ENCODE measurements at regions not wholly inside any gene's neighbourhood (a gene's known extent, or its start where the extent isn't known, plus 50 kb on each side); places are given as distances from the start of the nearest gene placed in this dataset.

DNA sequence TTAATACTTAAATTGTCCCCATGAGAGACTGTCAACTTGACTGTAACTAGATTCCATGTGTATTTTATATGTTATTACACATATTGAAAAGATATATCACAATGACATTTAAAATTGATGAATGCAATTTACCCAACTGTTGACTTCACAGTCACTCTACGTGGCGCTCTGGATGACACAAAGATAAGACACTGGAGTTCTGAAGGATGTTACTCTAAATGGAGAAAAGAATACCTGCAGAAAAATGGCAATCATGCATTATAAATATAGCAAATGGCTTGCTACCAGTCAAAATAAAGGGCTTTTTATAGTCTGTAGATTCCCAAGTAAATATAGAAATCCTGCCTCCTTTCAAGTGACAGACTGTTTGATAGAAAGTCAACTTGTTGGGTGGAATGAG, 143.6 kb upstream of the KLF6 start:
- no peak for TF ChIP-seq RAD21 (IDR thresholded peaks at IDR 0.05; ENCODE audit: low read depth)
- TF ChIP-seq CREB1 (IDR thresholded peaks at IDR 0.05; ENCODE audit: low read depth): no peak
- no peak for TF ChIP-seq NFIC (IDR thresholded peaks at IDR 0.05)
- TF ChIP-seq, protein P1, sequence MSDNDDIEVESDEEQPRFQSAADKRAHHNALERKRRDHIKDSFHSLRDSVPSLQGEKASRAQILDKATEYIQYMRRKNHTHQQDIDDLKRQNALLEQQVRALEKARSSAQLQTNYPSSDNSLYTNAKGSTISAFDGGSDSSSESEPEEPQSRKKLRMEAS (IDR thresholded peaks at IDR 0.05): no peak
- no peak for TF ChIP-seq TCF12 (IDR thresholded peaks at IDR 0.05; ENCODE audit: low read depth)
- no peak for TF ChIP-seq CEBPB (IDR thresholded peaks at IDR 0.05)
- TF ChIP-seq, protein P2, sequence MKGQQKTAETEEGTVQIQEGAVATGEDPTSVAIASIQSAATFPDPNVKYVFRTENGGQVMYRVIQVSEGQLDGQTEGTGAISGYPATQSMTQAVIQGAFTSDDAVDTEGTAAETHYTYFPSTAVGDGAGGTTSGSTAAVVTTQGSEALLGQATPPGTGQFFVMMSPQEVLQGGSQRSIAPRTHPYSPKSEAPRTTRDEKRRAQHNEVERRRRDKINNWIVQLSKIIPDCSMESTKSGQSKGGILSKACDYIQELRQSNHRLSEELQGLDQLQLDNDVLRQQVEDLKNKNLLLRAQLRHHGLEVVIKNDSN (IDR thresholded peaks at IDR 0.05): no peak
- no peak for TF ChIP-seq EGR1 (IDR thresholded peaks at IDR 0.05)
- TF ChIP-seq YY1 (IDR thresholded peaks at IDR 0.05; ENCODE audit: low read depth): no peak
- TF ChIP-seq EP300 (IDR thresholded peaks at IDR 0.05; ENCODE audit: borderline replicate concordance): no peak
- TF ChIP-seq ZBTB7A (IDR thresholded peaks at IDR 0.05; ENCODE audit: low read depth): no peak
- TF ChIP-seq, protein P3, sequence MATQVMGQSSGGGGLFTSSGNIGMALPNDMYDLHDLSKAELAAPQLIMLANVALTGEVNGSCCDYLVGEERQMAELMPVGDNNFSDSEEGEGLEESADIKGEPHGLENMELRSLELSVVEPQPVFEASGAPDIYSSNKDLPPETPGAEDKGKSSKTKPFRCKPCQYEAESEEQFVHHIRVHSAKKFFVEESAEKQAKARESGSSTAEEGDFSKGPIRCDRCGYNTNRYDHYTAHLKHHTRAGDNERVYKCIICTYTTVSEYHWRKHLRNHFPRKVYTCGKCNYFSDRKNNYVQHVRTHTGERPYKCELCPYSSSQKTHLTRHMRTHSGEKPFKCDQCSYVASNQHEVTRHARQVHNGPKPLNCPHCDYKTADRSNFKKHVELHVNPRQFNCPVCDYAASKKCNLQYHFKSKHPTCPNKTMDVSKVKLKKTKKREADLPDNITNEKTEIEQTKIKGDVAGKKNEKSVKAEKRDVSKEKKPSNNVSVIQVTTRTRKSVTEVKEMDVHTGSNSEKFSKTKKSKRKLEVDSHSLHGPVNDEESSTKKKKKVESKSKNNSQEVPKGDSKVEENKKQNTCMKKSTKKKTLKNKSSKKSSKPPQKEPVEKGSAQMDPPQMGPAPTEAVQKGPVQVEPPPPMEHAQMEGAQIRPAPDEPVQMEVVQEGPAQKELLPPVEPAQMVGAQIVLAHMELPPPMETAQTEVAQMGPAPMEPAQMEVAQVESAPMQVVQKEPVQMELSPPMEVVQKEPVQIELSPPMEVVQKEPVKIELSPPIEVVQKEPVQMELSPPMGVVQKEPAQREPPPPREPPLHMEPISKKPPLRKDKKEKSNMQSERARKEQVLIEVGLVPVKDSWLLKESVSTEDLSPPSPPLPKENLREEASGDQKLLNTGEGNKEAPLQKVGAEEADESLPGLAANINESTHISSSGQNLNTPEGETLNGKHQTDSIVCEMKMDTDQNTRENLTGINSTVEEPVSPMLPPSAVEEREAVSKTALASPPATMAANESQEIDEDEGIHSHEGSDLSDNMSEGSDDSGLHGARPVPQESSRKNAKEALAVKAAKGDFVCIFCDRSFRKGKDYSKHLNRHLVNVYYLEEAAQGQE (IDR thresholded peaks at IDR 0.05; ENCODE audit: low read depth): no peak

DNA sequence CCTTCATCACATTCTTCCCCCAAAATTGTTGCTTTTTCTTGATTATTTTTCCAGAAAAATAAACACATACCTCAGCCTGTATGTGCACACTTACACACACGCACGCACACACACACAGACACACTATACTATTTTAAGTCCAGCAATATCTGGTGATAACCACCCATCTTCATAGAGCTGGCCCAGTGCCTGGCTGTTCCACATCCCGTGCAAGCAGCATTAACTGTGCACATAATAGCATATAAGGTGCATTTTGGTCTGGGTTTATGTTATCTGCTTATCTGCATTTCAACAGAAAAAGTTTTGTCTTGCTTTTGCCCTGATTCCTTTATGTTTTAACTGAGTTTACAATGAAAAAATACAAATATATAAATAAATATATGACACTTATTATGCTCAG, 143.1 kb upstream of the KLF6 start:
- TF ChIP-seq YY1 (IDR thresholded peaks at IDR 0.05; ENCODE audit: low read depth) (no peak), TAF1 (IDR thresholded peaks at IDR 0.05; ENCODE audit: low read depth) (no peak)

DNA sequence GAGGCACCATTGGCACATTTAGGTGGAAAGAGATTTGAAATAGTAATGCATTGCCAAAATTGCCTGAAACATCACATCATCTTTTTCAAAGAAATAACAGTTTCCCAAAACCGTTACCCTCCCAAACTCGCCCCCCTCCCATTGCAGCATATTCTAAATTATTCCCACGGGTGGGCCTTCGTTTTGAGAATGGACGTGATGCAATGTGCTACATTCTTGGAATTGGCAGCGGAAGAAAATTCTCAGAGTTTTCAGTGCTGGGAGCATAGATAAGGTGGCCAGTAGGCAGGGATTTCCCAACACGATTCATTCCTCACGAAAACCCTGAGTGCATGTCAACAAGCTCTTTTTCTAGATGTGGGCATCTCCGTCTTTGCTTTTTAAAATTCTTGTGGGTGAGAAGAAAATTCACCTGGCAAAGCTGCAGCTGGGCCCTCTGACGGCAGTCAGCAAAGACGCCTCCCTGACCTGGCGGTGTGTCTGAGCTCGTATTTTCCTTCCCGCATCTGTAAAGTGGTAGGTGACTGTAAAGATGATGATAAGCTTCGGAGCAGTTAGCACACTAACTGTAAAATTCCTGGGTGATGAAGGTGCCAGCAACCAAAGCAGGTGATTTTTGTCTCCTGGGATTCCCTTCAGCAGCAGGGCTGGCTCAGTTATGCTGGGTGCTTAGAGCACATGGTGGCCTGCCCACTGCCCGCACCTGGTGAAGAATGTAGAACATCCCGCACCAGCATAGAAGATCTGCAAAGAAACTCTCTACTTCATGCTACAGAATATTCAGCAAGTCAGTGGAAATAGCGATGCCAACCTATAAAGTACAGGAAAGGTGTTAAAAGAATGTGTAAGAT, 141.9 kb upstream of the KLF6 start:
- TF ChIP-seq CEBPB (IDR thresholded peaks at IDR 0.05) (no peak), FOXM1 (IDR thresholded peaks at IDR 0.05; ENCODE audit: borderline replicate concordance, low read depth) (no peak), EGR1 (IDR thresholded peaks at IDR 0.05) (no peak), NFIC (IDR thresholded peaks at IDR 0.05) (no peak), TCF12 (IDR thresholded peaks at IDR 0.05; ENCODE audit: low read depth) (no peak), RAD21 (IDR thresholded peaks at IDR 0.05; ENCODE audit: low read depth) (no peak), TEAD4 (IDR thresholded peaks at IDR 0.05) (no peak)
- TF ChIP-seq, protein P2 (IDR thresholded peaks at IDR 0.05): no peak

DNA sequence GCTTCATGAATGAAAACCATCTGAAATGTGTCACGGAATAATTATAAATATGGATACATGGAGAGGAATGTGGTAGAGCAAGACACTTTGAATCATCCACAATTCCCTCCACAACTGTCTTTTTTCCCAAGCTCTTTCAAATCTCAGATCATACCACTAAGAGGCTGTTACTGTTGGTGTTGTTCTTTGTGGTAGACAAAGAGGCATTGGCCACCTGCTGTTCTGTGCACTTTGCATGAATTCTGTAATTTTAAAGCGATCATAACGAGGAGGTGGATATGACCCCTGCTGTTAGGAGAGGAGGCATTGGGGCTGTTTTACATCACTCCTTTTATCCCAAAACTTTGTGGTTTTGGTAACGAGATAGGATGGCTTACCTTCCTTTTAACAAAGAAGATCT, 141.2 kb upstream of the KLF6 start:
- no peak for TF ChIP-seq YY1 (IDR thresholded peaks at IDR 0.05; ENCODE audit: low read depth)
- TF ChIP-seq CEBPB (IDR thresholded peaks at IDR 0.05): no peak
- no peak for TF ChIP-seq TCF12 (IDR thresholded peaks at IDR 0.05; ENCODE audit: low read depth)
- TF ChIP-seq CREB1 (IDR thresholded peaks at IDR 0.05; ENCODE audit: low read depth): no peak
- TF ChIP-seq RAD21 (IDR thresholded peaks at IDR 0.05; ENCODE audit: low read depth): no peak
- TF ChIP-seq, protein P2 (IDR thresholded peaks at IDR 0.05): no peak
- TF ChIP-seq, protein P1 (IDR thresholded peaks at IDR 0.05): no peak
- TF ChIP-seq EP300 (IDR thresholded peaks at IDR 0.05; ENCODE audit: borderline replicate concordance): no peak
- no peak for TF ChIP-seq EGR1 (IDR thresholded peaks at IDR 0.05)
- TF ChIP-seq TEAD4 (IDR thresholded peaks at IDR 0.05): no peak
- no peak for TF ChIP-seq TAF1 (IDR thresholded peaks at IDR 0.05; ENCODE audit: low read depth)
- no peak for TF ChIP-seq ZBTB7A (IDR thresholded peaks at IDR 0.05; ENCODE audit: low read depth)
- no peak for TF ChIP-seq FOXM1 (IDR thresholded peaks at IDR 0.05; ENCODE audit: borderline replicate concordance, low read depth)
- TF ChIP-seq NFIC (IDR thresholded peaks at IDR 0.05): no peak

DNA sequence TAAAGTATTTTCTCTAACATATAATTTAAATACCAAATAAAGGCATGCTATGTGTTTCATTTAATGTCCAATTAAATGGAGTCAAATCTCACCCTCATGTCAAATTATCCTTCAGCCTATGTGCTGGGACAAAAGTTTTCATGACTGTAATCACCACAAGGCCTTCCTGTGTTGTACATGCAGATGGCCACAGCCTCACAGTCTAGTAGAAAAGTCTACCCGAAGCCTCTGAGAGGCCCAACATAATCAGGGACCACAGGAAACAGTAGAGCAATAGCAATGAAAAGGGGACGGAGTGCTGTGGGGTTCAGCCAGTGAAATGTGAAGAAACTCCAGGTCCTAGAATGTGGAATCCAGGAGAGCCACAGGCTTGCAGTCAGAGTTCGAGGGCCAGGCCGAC, 140.2 kb upstream of the KLF6 start:
- TF ChIP-seq RAD21 (IDR thresholded peaks at IDR 0.05; ENCODE audit: low read depth) (no peak), TCF12 (IDR thresholded peaks at IDR 0.05; ENCODE audit: low read depth) (no peak), NFIC (IDR thresholded peaks at IDR 0.05) (no peak), FOXM1 (IDR thresholded peaks at IDR 0.05; ENCODE audit: borderline replicate concordance, low read depth) (no peak), ZBTB7A (IDR thresholded peaks at IDR 0.05; ENCODE audit: low read depth) (no peak), TAF1 (IDR thresholded peaks at IDR 0.05; ENCODE audit: low read depth) (no peak), YY1 (IDR thresholded peaks at IDR 0.05; ENCODE audit: low read depth) (no peak), CREB1 (IDR thresholded peaks at IDR 0.05; ENCODE audit: low read depth) (no peak)
- TF ChIP-seq, protein P1 (IDR thresholded peaks at IDR 0.05): no peak
- TF ChIP-seq, protein P2 (IDR thresholded peaks at IDR 0.05): no peak
- TF ChIP-seq, protein P3 (IDR thresholded peaks at IDR 0.05; ENCODE audit: low read depth): no peak

Measured in Ishikawa (cell line).